ENCODE measurements at regions not wholly inside any gene's neighbourhood (a gene's known extent, or its start where the extent isn't known, plus 50 kb on each side); places are given as distances from the start of the nearest gene placed in this dataset.
"Not testable (repeated sequence)": the region's sequence is repeated elsewhere in the genome, so short reads cannot be mapped to it uniquely, and the experiment has no call there.

GRCh38 chr12:14216405-14217294 lies 148.8 kb upstream of the ATF7IP start:
- DNase-seq (no peak), ATAC-seq (peak in 1 of 2 donors; percentile 74)
- in situ Hi-C loops (cut with MboI; ENCODE audit: low sequenced_read_pairs in 4 of 4): no loop called here
- no peaks in the 10 kb centered on the region for H3K36me3 ChIP-seq
- peak overlapping the region in 2 of 4 donors; percentile 33 to 37 for H3K27ac ChIP-seq
- H3K4me3 ChIP-seq: peak overlapping the region; percentile 46 to 51 (median 48)
- H3K27me3 ChIP-seq: no peaks in the 10 kb centered on the region
- H3K9me3 ChIP-seq: no peaks in the 10 kb centered on the region
- peaks cover 0 to 4% of the 10 kb centered on the region in 2 donors for H3K4me1 ChIP-seq
- intact Hi-C loops (cut with DNase I; ENCODE audit: low total_unique reads): no loop called here
- TF ChIP-seq POLR2A (IDR thresholded peaks at IDR 0.05) (no peak), CTCF (IDR thresholded peaks at IDR 0.05 in 4 of 5, conservative IDR thresholded peaks at IDR 0.05 in 1 of 5) (no peak)

GRCh38 chr12:14219156-14219555 lies 146.3 kb upstream of the ATF7IP start:
- Histone ChIP-seq H3K27me3 (no peaks in the 10 kb centered on the region), H3K4me3 (no peak overlapping the region), H3K36me3 (no peaks in the 10 kb centered on the region), H3K27ac (no peak overlapping the region), H3K9me3 (no peaks in the 10 kb centered on the region), H3K4me1 (peaks cover 0 to 4% of the 10 kb centered on the region in 2 donors)
- ATAC-seq: no peak
- intact Hi-C loops (cut with DNase I; ENCODE audit: low total_unique reads) (no loop called here), in situ Hi-C loops (cut with MboI; ENCODE audit: low sequenced_read_pairs in 4 of 4) (no loop called here)
- DNase-seq: no peak
- TF ChIP-seq CTCF (IDR thresholded peaks at IDR 0.05 in 4 of 5, conservative IDR thresholded peaks at IDR 0.05 in 1 of 5) (no peak), POLR2A (IDR thresholded peaks at IDR 0.05) (no peak)

- H3K9me3 ChIP-seq; intact Hi-C loops (cut with DNase I; ENCODE audit: low total_unique reads); H3K36me3 ChIP-seq; ATAC-seq; in situ Hi-C loops (cut with MboI; ENCODE audit: low sequenced_read_pairs in 4 of 4); DNase-seq; H3K27ac ChIP-seq; H3K27me3 ChIP-seq; H3K4me3 ChIP-seq; H3K4me1 ChIP-seq: not testable (repeated sequence)
Measured at GRCh38 chr12:14219670-14220069, 145.8 kb upstream of the ATF7IP start.

GRCh38 chr12:14225064-14225463 lies 140.4 kb upstream of the ATF7IP start:
- intact Hi-C loops (cut with DNase I; ENCODE audit: low total_unique reads) (no loop called here), in situ Hi-C loops (cut with MboI; ENCODE audit: low sequenced_read_pairs in 4 of 4) (loop anchor here in 2 of 4 donors (25.0 kb wide), 2 partner anchors 412 to 437 kb away; no protein-coding TSS in a partner anchor)
- no peaks in the 10 kb centered on the region for H3K9me3 ChIP-seq
- ATAC-seq: no peak
- DNase-seq: no peak
- no peaks in the 10 kb centered on the region for H3K36me3 ChIP-seq
- H3K4me3 ChIP-seq: no peak overlapping the region
- TF ChIP-seq POLR2A (IDR thresholded peaks at IDR 0.05): no peak
- no peak for TF ChIP-seq CTCF (IDR thresholded peaks at IDR 0.05 in 4 of 5, conservative IDR thresholded peaks at IDR 0.05 in 1 of 5)
- H3K27ac ChIP-seq: no peak overlapping the region
- H3K27me3 ChIP-seq: no peaks in the 10 kb centered on the region
- no peaks in the 10 kb centered on the region for H3K4me1 ChIP-seq

- in situ Hi-C loops (cut with MboI; ENCODE audit: low sequenced_read_pairs in 4 of 4): loop anchor here in 3 of 4 donors (10.0 to 25.0 kb wide), 3 partner anchors 402 to 427 kb away; no protein-coding TSS in a partner anchor
- not testable (repeated sequence) for H3K9me3 ChIP-seq, H3K4me3 ChIP-seq, H3K36me3 ChIP-seq, H3K27ac ChIP-seq, H3K27me3 ChIP-seq, ATAC-seq, DNase-seq, H3K4me1 ChIP-seq
- intact Hi-C loops (cut with DNase I; ENCODE audit: low total_unique reads): loop anchor here (5.0 to 10.0 kb wide), 2 partner anchors 132 to 380 kb away; partner anchors contain the start of gene ATF7IP
Measured at GRCh38 chr12:14235176-14235575, 130.3 kb upstream of the ATF7IP start.

- H3K4me3 ChIP-seq, H3K9me3 ChIP-seq, H3K27me3 ChIP-seq, DNase-seq, ATAC-seq, H3K36me3 ChIP-seq, H3K27ac ChIP-seq, H3K4me1 ChIP-seq: not testable (repeated sequence)
- intact Hi-C loops (cut with DNase I; ENCODE audit: low total_unique reads): loop anchor here (5.0 to 10.0 kb wide), 2 partner anchors 131 to 378 kb away; partner anchors contain the start of gene ATF7IP
- in situ Hi-C loops (cut with MboI; ENCODE audit: low sequenced_read_pairs in 4 of 4): loop anchor here in 3 of 4 donors (10.0 to 25.0 kb wide), 3 partner anchors 401 to 426 kb away; no protein-coding TSS in a partner anchor
Measured at GRCh38 chr12:14236641-14237040, 128.8 kb upstream of the ATF7IP start.
